Upper lobe of left lung (tissue), 6 donors: ENCODE measurements at regions not wholly inside any gene's neighbourhood (a gene's known extent, or its start where the extent isn't known, plus 50 kb on each side); places are given as distances from the start of the nearest gene placed in this dataset.

ENCODE experiments used
- ATAC-seq, 2 donors: fragments of 200-7000 bp; cut with Tn5 transposase; one replicate each; pipeline ENCODE4 v1.9.1; 2022; ENCODE audit warnings: mild to moderate bottlenecking in 2 of 2, moderate library complexity in 2 of 2; ENCODE audit not compliant: low FRiP score in 2 of 2
- DNase-seq, 2 donors: peaks; one replicate each; pipeline ENCODE4 v3.0.0-alpha.2; 2019 to 2020
- H3K27ac ChIP-seq, 4 donors: fragments of 200-600 bp; sonication (generic); one replicate each; pipeline ENCODE4 v1.5.1; 2016 to 2019
- H3K27me3 ChIP-seq, 4 donors: fragments of 200-600 bp; sonication (generic); one replicate each; pipeline ENCODE4 v1.5.1; 2017 to 2019
- H3K36me3 ChIP-seq, 4 donors: fragments of 200-600 bp; sonication (generic); one replicate each; pipeline ENCODE4 v1.5.1; 2016 to 2019
- H3K4me1 ChIP-seq, 4 donors: fragments of 200-600 bp; sonication (generic); one replicate each; pipeline ENCODE4 v1.5.1; 2018 to 2019
- H3K4me3 ChIP-seq, 4 donors: fragments of 200-600 bp; sonication (generic); one replicate each; pipeline ENCODE4 v1.5.1; 2017 to 2019; ENCODE audit warnings: mild to moderate bottlenecking in 2 of 4, moderate library complexity in 1 of 4
- H3K9me3 ChIP-seq, 4 donors: fragments of 200-600 bp; sonication (generic); one replicate each; pipeline ENCODE4 v1.5.1; 2018 to 2019
- EP300 ChIP-seq, 4 donors: sonication (generic); formaldehyde crosslinking; IDR thresholded peaks; one replicate each; pipeline ENCODE4 v1.5.1; 2017; ENCODE audit warnings: antibody characterized with exemption in 4 of 4, control low read depth in 2 of 4
- POLR2A ChIP-seq, 4 donors: fragments of 450-650 bp; IDR thresholded peaks; one replicate each; pipeline ENCODE4 v1.5.1; 2016 to 2017; ENCODE audit warnings: antibody characterized with exemption in 4 of 4, mild to moderate bottlenecking in 2 of 4
- POLR2AphosphoS5 ChIP-seq, 2 donors: sonication (generic); formaldehyde crosslinking; IDR thresholded peaks; one replicate each; pipeline ENCODE4 v1.5.1; 2017; ENCODE audit warnings: antibody characterized with exemption in 2 of 2
- WGBS, 2 donors: methylation state at CpG; one replicate each; pipeline ENCODE4 v1.1.5; 2017 to 2018; 5-methylcytosine and 5-hydroxymethylcytosine counted together
- TF ChIP-seq, protein P1 (sequence below), 6 experiments: fragments of 450-650 bp in 4 of 6; fragments of 200-600 bp in 2 of 6; sonication (generic) in 2 of 6; IDR thresholded peaks; one replicate each; pipeline ENCODE4 v1.5.1; 2016 to 2019; ENCODE audit warnings: antibody characterized with exemption in 6 of 6
- donor health status: DM: no; HTN: no; CAD: no; lungs with moderate emphysema.
- donor health status: DM: no; HTN: yes; CAD: no; lungs with severe emphysema.

DNA sequence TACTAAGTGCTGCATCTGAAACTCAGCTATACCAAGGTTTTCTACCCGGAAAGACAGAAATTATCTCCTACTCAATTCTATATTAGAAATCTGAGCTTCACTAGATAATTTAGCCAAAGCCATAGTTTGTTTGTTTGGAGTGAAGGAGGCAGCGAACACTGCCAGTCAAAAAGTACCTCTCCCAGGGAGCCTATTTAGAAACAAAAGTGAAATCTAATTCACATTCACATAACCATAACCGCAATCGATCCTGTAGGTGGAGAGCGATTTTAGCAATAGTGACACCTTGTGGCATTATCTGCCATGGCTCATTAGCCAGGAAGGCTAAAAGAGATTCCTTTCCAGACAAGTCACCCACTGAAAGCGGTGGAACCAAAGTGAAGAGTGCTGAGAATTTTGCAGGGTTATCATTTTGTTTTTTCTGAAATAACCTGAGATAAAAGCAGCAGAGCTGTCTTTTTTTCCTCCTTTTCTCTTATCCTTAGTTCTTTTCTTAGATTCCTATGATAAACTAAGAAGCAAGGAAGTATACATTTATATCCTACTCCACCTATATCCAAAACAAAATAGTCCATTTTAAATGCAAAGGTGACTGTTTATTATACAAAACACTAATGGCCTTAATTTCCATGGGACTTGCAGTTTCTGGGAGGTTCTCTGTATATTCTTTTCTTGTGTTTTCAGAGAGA lies 83.7 kb upstream of the BET1 start:
- H3K9me3 ChIP-seq = no peaks in the 10 kb centered on the region
- no peak for DNase-seq
- H3K4me1 ChIP-seq = peaks cover 0 to 4% (median 0%) of the 10 kb centered on the region in 4 donors
- 16 to 20% methylated on average over 6 of the region's 6 CpGs for WGBS, 2 donors
- peak overlapping the region in 1 of 4 donors; percentile 22 for H3K4me3 ChIP-seq
- H3K36me3 ChIP-seq = no peaks in the 10 kb centered on the region
- peak in 1 of 2 donors; percentile 89 for ATAC-seq
- no peak overlapping the region for H3K27ac ChIP-seq
- no peak for TF ChIP-seq EP300 (IDR thresholded peaks at IDR 0.05)
- TF ChIP-seq, protein P1, sequence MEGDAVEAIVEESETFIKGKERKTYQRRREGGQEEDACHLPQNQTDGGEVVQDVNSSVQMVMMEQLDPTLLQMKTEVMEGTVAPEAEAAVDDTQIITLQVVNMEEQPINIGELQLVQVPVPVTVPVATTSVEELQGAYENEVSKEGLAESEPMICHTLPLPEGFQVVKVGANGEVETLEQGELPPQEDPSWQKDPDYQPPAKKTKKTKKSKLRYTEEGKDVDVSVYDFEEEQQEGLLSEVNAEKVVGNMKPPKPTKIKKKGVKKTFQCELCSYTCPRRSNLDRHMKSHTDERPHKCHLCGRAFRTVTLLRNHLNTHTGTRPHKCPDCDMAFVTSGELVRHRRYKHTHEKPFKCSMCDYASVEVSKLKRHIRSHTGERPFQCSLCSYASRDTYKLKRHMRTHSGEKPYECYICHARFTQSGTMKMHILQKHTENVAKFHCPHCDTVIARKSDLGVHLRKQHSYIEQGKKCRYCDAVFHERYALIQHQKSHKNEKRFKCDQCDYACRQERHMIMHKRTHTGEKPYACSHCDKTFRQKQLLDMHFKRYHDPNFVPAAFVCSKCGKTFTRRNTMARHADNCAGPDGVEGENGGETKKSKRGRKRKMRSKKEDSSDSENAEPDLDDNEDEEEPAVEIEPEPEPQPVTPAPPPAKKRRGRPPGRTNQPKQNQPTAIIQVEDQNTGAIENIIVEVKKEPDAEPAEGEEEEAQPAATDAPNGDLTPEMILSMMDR (IDR thresholded peaks at IDR 0.05) = peak; percentile 53 to 72 (median 66)
- H3K27me3 ChIP-seq = no peaks in the 10 kb centered on the region

- no peaks in the 10 kb centered on the region for H3K36me3 ChIP-seq
- DNase-seq (no peak), ATAC-seq (no peak)
- no peak overlapping the region for H3K4me3 ChIP-seq
- H3K27ac ChIP-seq = no peak overlapping the region
- no peaks in the 10 kb centered on the region for H3K9me3 ChIP-seq
- no peak for TF ChIP-seq POLR2A (IDR thresholded peaks at IDR 0.05)
- no peak for TF ChIP-seq POLR2AphosphoS5 (IDR thresholded peaks at IDR 0.05)
- TF ChIP-seq, protein P1 (IDR thresholded peaks at IDR 0.05) = no peak
- TF ChIP-seq EP300 (IDR thresholded peaks at IDR 0.05) = no peak
- H3K4me1 ChIP-seq = peaks cover 0 to 4% (median 0%) of the 10 kb centered on the region in 4 donors
- no peaks in the 10 kb centered on the region for H3K27me3 ChIP-seq
Observed at GRCh38 chr7:94088560-94088959, 84.4 kb upstream of the BET1 start.

DNA sequence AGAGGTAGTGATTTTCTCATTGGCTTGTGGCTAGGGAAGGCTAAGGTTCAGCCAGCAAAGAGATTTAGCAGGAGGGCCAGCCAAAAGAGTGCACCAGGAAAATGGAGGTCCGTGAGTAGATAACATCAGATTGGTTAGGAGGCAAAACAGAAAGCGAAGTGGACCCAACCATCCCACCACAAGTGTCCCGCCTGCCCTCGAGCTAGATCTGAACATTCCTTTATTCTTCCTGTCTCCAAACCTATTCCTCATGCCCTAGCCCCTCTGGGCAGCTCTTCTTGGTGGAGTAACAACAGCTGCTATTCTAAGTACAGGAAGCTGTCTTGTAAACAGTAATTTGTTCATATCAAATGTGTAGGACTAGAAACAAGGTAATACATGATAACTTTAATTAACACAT lies 85.7 kb upstream of the BET1 start:
- no peaks in the 10 kb centered on the region for H3K36me3 ChIP-seq
- 70 to 71% methylated on average over 4 of the region's 4 CpGs for WGBS, 2 donors
- no peak overlapping the region for H3K4me3 ChIP-seq
- no peaks in the 10 kb centered on the region for H3K27me3 ChIP-seq
- ATAC-seq (no peak), DNase-seq (no peak)
- H3K27ac ChIP-seq = no peak overlapping the region
- peaks cover 0 to 4% (median 0%) of the 10 kb centered on the region in 4 donors for H3K4me1 ChIP-seq
- no peaks in the 10 kb centered on the region for H3K9me3 ChIP-seq
- TF ChIP-seq EP300 (IDR thresholded peaks at IDR 0.05) (no peak), POLR2A (IDR thresholded peaks at IDR 0.05) (no peak), POLR2AphosphoS5 (IDR thresholded peaks at IDR 0.05) (no peak)
- TF ChIP-seq, protein P1 (IDR thresholded peaks at IDR 0.05) = no peak

DNA sequence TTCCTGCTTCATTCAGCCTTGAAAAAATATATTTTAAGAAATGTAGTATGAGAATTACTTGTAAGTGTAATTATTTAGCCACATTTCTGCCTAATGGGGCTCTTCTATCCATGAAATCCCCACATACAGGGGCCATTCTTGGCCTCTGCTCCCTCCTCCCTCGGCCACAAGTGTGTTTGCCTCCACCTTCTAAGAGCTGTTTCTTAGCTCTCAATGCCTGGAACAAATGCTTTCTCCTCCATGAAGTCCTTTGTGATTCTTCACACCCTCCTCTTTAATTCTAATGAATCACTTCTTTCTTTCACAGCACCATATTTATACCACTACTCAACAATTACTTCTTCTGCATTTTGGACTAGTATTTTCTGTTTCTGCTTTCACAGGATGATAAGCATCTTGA lies 88.8 kb upstream of the BET1 start:
- DNase-seq (no peak), ATAC-seq (no peak)
- Histone ChIP-seq H3K36me3 (no peaks in the 10 kb centered on the region), H3K27ac (no peak overlapping the region), H3K4me3 (no peak overlapping the region), H3K4me1 (no peaks in the 10 kb centered on the region), H3K9me3 (no peaks in the 10 kb centered on the region), H3K27me3 (no peaks in the 10 kb centered on the region)
- WGBS, 2 donors = 43 to 72% methylated on average over 1 of the region's 1 CpG
- no peak for TF ChIP-seq POLR2AphosphoS5 (IDR thresholded peaks at IDR 0.05)
- TF ChIP-seq EP300 (IDR thresholded peaks at IDR 0.05) = no peak
- TF ChIP-seq, protein P1 (IDR thresholded peaks at IDR 0.05) = no peak
- TF ChIP-seq POLR2A (IDR thresholded peaks at IDR 0.05) = no peak

GRCh38 chr7:94094298-94094697 lies 90.1 kb upstream of the BET1 start:
- ATAC-seq = no peak
- H3K27ac ChIP-seq = no peak overlapping the region
- TF ChIP-seq POLR2AphosphoS5 (IDR thresholded peaks at IDR 0.05) (no peak), POLR2A (IDR thresholded peaks at IDR 0.05) (no peak), EP300 (IDR thresholded peaks at IDR 0.05) (no peak)
- TF ChIP-seq, protein P1 (IDR thresholded peaks at IDR 0.05) = no peak
- WGBS, 2 donors = 81% methylated on average over 1 of the region's 1 CpG
- H3K4me1 ChIP-seq = no peaks in the 10 kb centered on the region
- no peak overlapping the region for H3K4me3 ChIP-seq
- H3K27me3 ChIP-seq = no peaks in the 10 kb centered on the region
- no peaks in the 10 kb centered on the region for H3K9me3 ChIP-seq
- no peaks in the 10 kb centered on the region for H3K36me3 ChIP-seq
- no peak for DNase-seq
